ENCODE measurements at regions not wholly inside any gene's neighbourhood (a gene's known extent, or its start where the extent isn't known, plus 50 kb on each side); places are given as distances from the start of the nearest gene placed in this dataset.

DNA sequence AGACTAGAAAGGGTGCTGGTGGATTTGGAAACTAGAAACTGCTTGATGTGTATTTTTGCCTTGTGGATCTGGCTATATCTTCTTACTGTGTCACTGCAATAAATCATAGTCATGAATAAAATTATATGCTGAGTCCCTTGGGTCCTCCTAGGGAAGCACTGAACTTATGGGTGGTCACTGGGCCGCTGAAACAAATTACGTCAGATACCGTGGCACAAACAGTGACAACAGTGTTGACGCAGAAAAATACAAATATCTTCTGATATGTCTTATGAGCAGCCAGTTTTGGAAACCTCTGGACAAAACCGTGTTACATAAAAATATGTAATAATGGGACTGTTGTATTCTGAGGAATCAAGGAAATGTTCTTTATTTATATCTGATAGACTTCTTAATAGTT, 260.1 kb upstream of the SORCS1 start:
- H3K36me3 ChIP-seq (ENCODE audit: low read depth, missing control alignments) = no peaks in the 10 kb centered on the region
- intact Hi-C loops (cut with DNase I; ENCODE audit: low total_unique reads) = no loop called here

DNA sequence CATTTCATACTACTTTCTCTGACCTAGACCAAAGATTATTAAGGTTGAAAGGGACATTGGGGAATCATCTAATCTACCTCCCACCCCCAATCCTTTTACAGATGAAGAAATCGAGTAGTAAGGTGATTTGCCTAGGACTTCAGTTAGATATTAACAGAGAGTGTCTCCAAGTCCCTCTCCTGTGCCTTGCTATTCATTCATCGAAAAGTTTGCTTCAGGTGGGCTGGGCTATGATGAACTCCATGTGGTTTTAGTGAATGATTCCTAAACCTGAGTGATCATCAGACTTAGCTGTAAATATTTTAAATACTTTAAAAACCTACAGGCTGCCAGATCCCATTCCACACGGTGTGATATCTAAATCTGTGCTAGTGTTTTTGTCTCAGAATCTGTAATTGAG, 259.4 kb upstream of the SORCS1 start:
- TF ChIP-seq POLR2A (IDR thresholded peaks at IDR 0.05) = no peak
- TF ChIP-seq, protein P1, sequence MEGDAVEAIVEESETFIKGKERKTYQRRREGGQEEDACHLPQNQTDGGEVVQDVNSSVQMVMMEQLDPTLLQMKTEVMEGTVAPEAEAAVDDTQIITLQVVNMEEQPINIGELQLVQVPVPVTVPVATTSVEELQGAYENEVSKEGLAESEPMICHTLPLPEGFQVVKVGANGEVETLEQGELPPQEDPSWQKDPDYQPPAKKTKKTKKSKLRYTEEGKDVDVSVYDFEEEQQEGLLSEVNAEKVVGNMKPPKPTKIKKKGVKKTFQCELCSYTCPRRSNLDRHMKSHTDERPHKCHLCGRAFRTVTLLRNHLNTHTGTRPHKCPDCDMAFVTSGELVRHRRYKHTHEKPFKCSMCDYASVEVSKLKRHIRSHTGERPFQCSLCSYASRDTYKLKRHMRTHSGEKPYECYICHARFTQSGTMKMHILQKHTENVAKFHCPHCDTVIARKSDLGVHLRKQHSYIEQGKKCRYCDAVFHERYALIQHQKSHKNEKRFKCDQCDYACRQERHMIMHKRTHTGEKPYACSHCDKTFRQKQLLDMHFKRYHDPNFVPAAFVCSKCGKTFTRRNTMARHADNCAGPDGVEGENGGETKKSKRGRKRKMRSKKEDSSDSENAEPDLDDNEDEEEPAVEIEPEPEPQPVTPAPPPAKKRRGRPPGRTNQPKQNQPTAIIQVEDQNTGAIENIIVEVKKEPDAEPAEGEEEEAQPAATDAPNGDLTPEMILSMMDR (IDR thresholded peaks at IDR 0.05) = no peak
- no peaks in the 10 kb centered on the region for H3K9me3 ChIP-seq

More for the DNA sequence above, 260.1 kb upstream of the SORCS1 start:
- 89 to 93% methylated on average over 5 of the region's 5 CpGs for WGBS, 2 donors
- Histone ChIP-seq H3K27me3 (no peaks in the 10 kb centered on the region), H3K4me1 (no peaks in the 10 kb centered on the region), H3K27ac (no peak overlapping the region), H3K9me3 (no peaks in the 10 kb centered on the region), H3K4me3 (no peak overlapping the region)
- TF ChIP-seq POLR2A (IDR thresholded peaks at IDR 0.05) = no peak
- TF ChIP-seq, protein P1 (IDR thresholded peaks at IDR 0.05) = no peak
- no peak for DNase-seq

DNA sequence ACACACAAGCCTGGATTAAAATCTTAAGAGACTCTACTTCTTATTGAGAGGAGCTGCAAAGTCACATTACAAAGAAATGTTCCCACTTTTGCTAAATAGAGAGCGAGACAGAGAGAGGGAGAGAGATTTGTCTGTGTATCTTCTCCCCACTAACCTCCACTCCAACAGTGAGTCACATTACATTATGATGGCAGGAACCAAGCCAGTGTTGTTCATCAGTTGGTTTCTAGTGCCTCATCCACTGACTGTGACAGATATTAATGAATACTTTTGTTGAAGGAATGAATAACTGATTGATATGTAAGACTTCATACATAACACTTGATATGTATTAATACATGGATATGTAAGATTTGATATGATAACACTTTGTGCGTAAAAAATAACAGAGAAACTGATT, 258.2 kb upstream of the SORCS1 start:
- H3K27me3 ChIP-seq = no peaks in the 10 kb centered on the region
- intact Hi-C loops (cut with DNase I; ENCODE audit: low total_unique reads) = no loop called here
- H3K4me1 ChIP-seq = no peaks in the 10 kb centered on the region
- TF ChIP-seq, protein P1 (IDR thresholded peaks at IDR 0.05) = no peak
- no peak for TF ChIP-seq POLR2A (IDR thresholded peaks at IDR 0.05)
- no peaks in the 10 kb centered on the region for H3K36me3 ChIP-seq (ENCODE audit: low read depth, missing control alignments)
- DNase-seq = no peak
- H3K27ac ChIP-seq = no peak overlapping the region
- no peak overlapping the region for H3K4me3 ChIP-seq
- 89 to 95% methylated on average over 2 of the region's 2 CpGs for WGBS, 2 donors
- H3K9me3 ChIP-seq = no peaks in the 10 kb centered on the region

More for the DNA sequence above, 259.4 kb upstream of the SORCS1 start:
- Histone ChIP-seq H3K27me3 (no peaks in the 10 kb centered on the region), H3K4me1 (no peaks in the 10 kb centered on the region), H3K4me3 (no peak overlapping the region), H3K27ac (no peak overlapping the region), H3K36me3 (ENCODE audit: low read depth, missing control alignments) (no peaks in the 10 kb centered on the region)
- no peak for DNase-seq
- WGBS, 2 donors = 83 to 87% methylated on average over 3 of the region's 3 CpGs
- intact Hi-C loops (cut with DNase I; ENCODE audit: low total_unique reads) = no loop called here

DNA sequence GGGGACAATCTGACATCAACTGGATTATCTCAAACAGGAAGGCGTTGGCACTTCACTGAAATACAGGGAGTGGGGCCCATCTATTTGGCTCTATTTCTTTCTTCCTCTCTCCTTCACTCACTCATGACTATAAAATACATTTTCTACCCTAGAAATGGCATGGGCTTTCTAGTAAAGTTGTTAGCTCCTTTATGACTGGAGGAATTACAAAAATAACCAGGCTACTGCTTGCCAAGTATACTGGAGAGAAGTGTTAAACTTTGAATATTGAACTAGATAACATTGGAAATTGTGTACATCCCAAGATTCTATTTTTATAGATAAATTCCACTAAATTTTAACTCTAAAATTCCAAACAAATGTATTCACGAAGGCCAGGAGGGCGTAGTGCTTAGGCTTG, 255.7 kb upstream of the SORCS1 start:
- 91% methylated on average over 3 of the region's 3 CpGs for WGBS, 2 donors
- TF ChIP-seq, protein P1 (IDR thresholded peaks at IDR 0.05) = no peak
- TF ChIP-seq POLR2A (IDR thresholded peaks at IDR 0.05) = no peak
- Histone ChIP-seq H3K27ac (no peak overlapping the region), H3K36me3 (ENCODE audit: low read depth, missing control alignments) (no peaks in the 10 kb centered on the region), H3K27me3 (no peaks in the 10 kb centered on the region), H3K4me1 (no peaks in the 10 kb centered on the region), H3K4me3 (no peak overlapping the region), H3K9me3 (no peaks in the 10 kb centered on the region)
- intact Hi-C loops (cut with DNase I; ENCODE audit: low total_unique reads) = no loop called here
- no peak for DNase-seq

DNA sequence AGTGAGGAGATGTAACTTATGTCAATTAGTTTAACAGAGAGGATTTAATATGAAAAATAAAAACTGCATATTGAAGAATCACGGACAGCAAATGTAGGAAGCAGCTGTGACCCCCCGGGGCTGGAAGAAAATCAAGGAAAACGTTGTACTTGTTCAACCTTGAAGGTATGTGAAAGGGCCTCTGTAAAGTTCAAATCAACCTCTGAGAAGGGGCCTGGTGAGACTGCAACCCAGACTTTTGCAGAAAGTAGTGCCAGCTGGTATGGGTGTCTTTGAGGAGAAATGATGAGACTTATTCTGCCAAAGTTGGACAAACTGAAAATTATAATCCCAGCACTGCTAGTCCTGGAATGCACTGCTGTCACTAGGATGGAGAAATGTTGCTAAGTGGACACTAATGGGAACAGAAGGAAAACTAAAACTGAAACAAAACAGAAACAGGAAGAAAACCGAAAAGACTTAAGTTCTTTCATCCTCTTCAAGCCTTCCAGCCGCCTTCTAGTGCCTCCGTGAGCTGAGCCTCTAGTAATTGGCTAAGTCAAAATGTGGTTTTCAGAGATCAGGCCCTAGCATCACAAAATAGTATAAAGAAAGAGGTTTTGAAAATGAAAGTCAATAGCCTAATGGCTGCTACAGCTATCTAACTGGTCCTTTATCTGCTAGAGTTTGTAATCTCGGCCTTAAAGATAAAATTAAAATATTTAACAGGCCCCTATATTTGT, 253.7 kb upstream of the SORCS1 start:
- Histone ChIP-seq H3K36me3 (ENCODE audit: low read depth, missing control alignments) (no peaks in the 10 kb centered on the region), H3K27ac (no peak overlapping the region), H3K27me3 (no peaks in the 10 kb centered on the region), H3K4me3 (no peak overlapping the region), H3K4me1 (no peaks in the 10 kb centered on the region), H3K9me3 (no peaks in the 10 kb centered on the region)
- 70 to 74% methylated on average over 7 of the region's 7 CpGs for WGBS, 2 donors
- no peak for TF ChIP-seq POLR2A (IDR thresholded peaks at IDR 0.05)
- TF ChIP-seq, protein P1 (IDR thresholded peaks at IDR 0.05) = no peak
- DNase-seq = no peak
- intact Hi-C loops (cut with DNase I; ENCODE audit: low total_unique reads) = no loop called here

Measured in testis (tissue), 2 donors.